ENCODE measurements at regions not wholly inside any gene's neighbourhood (a gene's known extent, or its start where the extent isn't known, plus 50 kb on each side); places are given as distances from the start of the nearest gene placed in this dataset.

- H3K27ac Mint-ChIP-seq: no peak overlapping the region
- no peak overlapping the region for H3K4me3 Mint-ChIP-seq
- H3K36me3 Mint-ChIP-seq: no peaks in the 10 kb centered on the region
- H3K9me3 Mint-ChIP-seq: peaks cover 11 to 48% (median 13%) of the 10 kb centered on the region in 6 donors
- H3K4me1 Mint-ChIP-seq: peaks cover 3 to 10% of the 10 kb centered on the region in 2 donors
- peaks cover 0 to 2% (median 0%) of the 10 kb centered on the region in 3 donors for H3K27me3 Mint-ChIP-seq (ENCODE audit: low read depth in 3 of 3)
- DNase-seq: no peak
Observed at GRCh38 chr4:19729886-19730651, 521.6 kb upstream of the SLIT2 start.

GRCh38 chr4:19728773-19729172, 522.9 kb upstream of the SLIT2 start:
- DNase-seq: no peak
- H3K9me3 Mint-ChIP-seq: peaks cover 11 to 43% (median 16%) of the 10 kb centered on the region in 6 donors
- no peaks in the 10 kb centered on the region for H3K27me3 Mint-ChIP-seq (ENCODE audit: low read depth in 3 of 3)
- no peak overlapping the region for H3K27ac Mint-ChIP-seq
- no peaks in the 10 kb centered on the region for H3K36me3 Mint-ChIP-seq
- peaks cover 3 to 10% of the 10 kb centered on the region in 2 donors for H3K4me1 Mint-ChIP-seq
- no peak overlapping the region for H3K4me3 Mint-ChIP-seq

- Mint-ChIP-seq H3K27ac (no peak overlapping the region), H3K4me1 (peaks cover 3 to 10% of the 10 kb centered on the region in 2 donors), H3K36me3 (no peaks in the 10 kb centered on the region), H3K9me3 (peaks cover 11 to 57% (median 21%) of the 10 kb centered on the region in 6 donors), H3K4me3 (no peak overlapping the region), H3K27me3 (ENCODE audit: low read depth in 3 of 3) (no peaks in the 10 kb centered on the region)
- no peak for DNase-seq
Observed at GRCh38 chr4:19727141-19727540, 524.6 kb upstream of the SLIT2 start.

- H3K27ac Mint-ChIP-seq: no peak overlapping the region
- H3K27me3 Mint-ChIP-seq (ENCODE audit: low read depth in 3 of 3): no peaks in the 10 kb centered on the region
- no peak overlapping the region for H3K4me3 Mint-ChIP-seq
- no peak for DNase-seq
- H3K9me3 Mint-ChIP-seq: peaks cover 14 to 53% (median 18%) of the 10 kb centered on the region in 6 donors
- H3K36me3 Mint-ChIP-seq: no peaks in the 10 kb centered on the region
- H3K4me1 Mint-ChIP-seq: peaks cover 0 to 7% of the 10 kb centered on the region in 2 donors
Observed at GRCh38 chr4:19725130-19725529, 526.6 kb upstream of the SLIT2 start.

GRCh38 chr4:19722404-19722803, 529.3 kb upstream of the SLIT2 start:
- no peaks in the 10 kb centered on the region for H3K36me3 Mint-ChIP-seq
- no peak for DNase-seq
- no peaks in the 10 kb centered on the region for H3K4me1 Mint-ChIP-seq
- no peak overlapping the region for H3K27ac Mint-ChIP-seq
- H3K27me3 Mint-ChIP-seq (ENCODE audit: low read depth in 3 of 3): no peaks in the 10 kb centered on the region
- no peak overlapping the region for H3K4me3 Mint-ChIP-seq
- peaks cover 11 to 47% (median 18%) of the 10 kb centered on the region in 6 donors for H3K9me3 Mint-ChIP-seq

- no peaks in the 10 kb centered on the region for H3K36me3 Mint-ChIP-seq
- no peak overlapping the region for H3K4me3 Mint-ChIP-seq
- no peaks in the 10 kb centered on the region for H3K4me1 Mint-ChIP-seq
- H3K27ac Mint-ChIP-seq: no peak overlapping the region
- no peaks in the 10 kb centered on the region for H3K27me3 Mint-ChIP-seq (ENCODE audit: low read depth in 3 of 3)
- DNase-seq: no peak
- H3K9me3 Mint-ChIP-seq: peaks cover 11 to 40% (median 17%) of the 10 kb centered on the region in 6 donors
Observed at GRCh38 chr4:19721587-19721986, 530.1 kb upstream of the SLIT2 start.

GRCh38 chr4:19720610-19721009, 531.1 kb upstream of the SLIT2 start:
- H3K4me1 Mint-ChIP-seq: no peaks in the 10 kb centered on the region
- peaks cover 10 to 32% (median 15%) of the 10 kb centered on the region in 6 donors for H3K9me3 Mint-ChIP-seq

GRCh38 chr4:19720190-19720589, 531.5 kb upstream of the SLIT2 start:
- H3K4me3 Mint-ChIP-seq: no peak overlapping the region
- no peak overlapping the region for H3K27ac Mint-ChIP-seq
- H3K27me3 Mint-ChIP-seq (ENCODE audit: low read depth in 3 of 3): peaks cover 0 to under 1% (median 0%) of the 10 kb centered on the region in 3 donors
- peaks cover 13 to 32% (median 15%) of the 10 kb centered on the region in 6 donors for H3K9me3 Mint-ChIP-seq
- no peaks in the 10 kb centered on the region for H3K4me1 Mint-ChIP-seq
- no peaks in the 10 kb centered on the region for H3K36me3 Mint-ChIP-seq
- DNase-seq: no peak

More at GRCh38 chr4:19720610-19721009, 531.1 kb upstream of the SLIT2 start:
- no peak overlapping the region for H3K27ac Mint-ChIP-seq
- DNase-seq: no peak
- H3K36me3 Mint-ChIP-seq: no peaks in the 10 kb centered on the region
- H3K4me3 Mint-ChIP-seq: no peak overlapping the region
- H3K27me3 Mint-ChIP-seq (ENCODE audit: low read depth in 3 of 3): no peaks in the 10 kb centered on the region

GRCh38 chr4:19711871-19712270, 539.8 kb upstream of the SLIT2 start:
- no peaks in the 10 kb centered on the region for H3K36me3 Mint-ChIP-seq
- H3K4me3 Mint-ChIP-seq: no peak overlapping the region
- no peak overlapping the region for H3K27ac Mint-ChIP-seq
- H3K9me3 Mint-ChIP-seq: peaks cover 6 to 37% (median 19%) of the 10 kb centered on the region in 6 donors
- peaks cover 0 to 1% (median 1%) of the 10 kb centered on the region in 3 donors for H3K27me3 Mint-ChIP-seq (ENCODE audit: low read depth in 3 of 3)
- H3K4me1 Mint-ChIP-seq: no peaks in the 10 kb centered on the region
- DNase-seq: no peak

- H3K9me3 Mint-ChIP-seq: peaks cover 6 to 46% (median 18%) of the 10 kb centered on the region in 6 donors
- no peak overlapping the region for H3K4me3 Mint-ChIP-seq
- peaks cover 0 to 1% (median 0%) of the 10 kb centered on the region in 3 donors for H3K27me3 Mint-ChIP-seq (ENCODE audit: low read depth in 3 of 3)
- H3K4me1 Mint-ChIP-seq: no peaks in the 10 kb centered on the region
- no peak overlapping the region for H3K27ac Mint-ChIP-seq
- no peaks in the 10 kb centered on the region for H3K36me3 Mint-ChIP-seq
- no peak for DNase-seq
Observed at GRCh38 chr4:19707876-19708275, 543.8 kb upstream of the SLIT2 start.

- no peaks in the 10 kb centered on the region for H3K36me3 Mint-ChIP-seq
- H3K9me3 Mint-ChIP-seq: peaks cover 0 to 39% (median 20%) of the 10 kb centered on the region in 6 donors
- H3K27me3 Mint-ChIP-seq (ENCODE audit: low read depth in 3 of 3): peaks cover 0 to 1% (median 0%) of the 10 kb centered on the region in 3 donors
- no peak overlapping the region for H3K4me3 Mint-ChIP-seq
- H3K27ac Mint-ChIP-seq: no peak overlapping the region
- H3K4me1 Mint-ChIP-seq: no peaks in the 10 kb centered on the region
- no peak for DNase-seq
Observed at GRCh38 chr4:19703391-19703790, 548.3 kb upstream of the SLIT2 start.

- Mint-ChIP-seq H3K36me3 (peaks cover 0 to 2% (median 0%) of the 10 kb centered on the region in 3 donors), H3K27me3 (ENCODE audit: low read depth in 3 of 3) (peaks cover 0 to 4% (median 0%) of the 10 kb centered on the region in 3 donors), H3K9me3 (peaks cover 3 to 37% (median 20%) of the 10 kb centered on the region in 6 donors), H3K4me3 (no peak overlapping the region), H3K4me1 (no peaks in the 10 kb centered on the region), H3K27ac (no peak overlapping the region)
- DNase-seq: no peak
Observed at GRCh38 chr4:19700992-19701391, 550.7 kb upstream of the SLIT2 start.

- Mint-ChIP-seq H3K9me3 (peaks cover 7 to 35% (median 17%) of the 10 kb centered on the region in 6 donors), H3K4me3 (no peak overlapping the region), H3K27ac (no peak overlapping the region), H3K4me1 (no peaks in the 10 kb centered on the region), H3K36me3 (peaks cover 0 to 4% (median 0%) of the 10 kb centered on the region in 3 donors), H3K27me3 (ENCODE audit: low read depth in 3 of 3) (peaks cover 0 to 5% (median 0%) of the 10 kb centered on the region in 3 donors)
- DNase-seq: no peak
Observed at GRCh38 chr4:19698961-19699360, 552.7 kb upstream of the SLIT2 start.

GRCh38 chr4:19694812-19695211, 556.9 kb upstream of the SLIT2 start:
- H3K9me3 Mint-ChIP-seq: peaks cover 8 to 43% (median 25%) of the 10 kb centered on the region in 6 donors
- H3K27me3 Mint-ChIP-seq (ENCODE audit: low read depth in 3 of 3): peaks cover 0 to 5% (median 0%) of the 10 kb centered on the region in 3 donors
- H3K4me3 Mint-ChIP-seq: no peak overlapping the region
- DNase-seq: no peak
- H3K27ac Mint-ChIP-seq: no peak overlapping the region
- no peaks in the 10 kb centered on the region for H3K4me1 Mint-ChIP-seq
- H3K36me3 Mint-ChIP-seq: peaks cover 0 to 4% (median 0%) of the 10 kb centered on the region in 3 donors

Data from immature natural killer cell (primary cell).